Uterus (tissue), 2 donors: ENCODE measurements at regions not wholly inside any gene's neighbourhood (a gene's known extent, or its start where the extent isn't known, plus 50 kb on each side); places are given as distances from the start of the nearest gene placed in this dataset.

Experiments used
- CTCF ChIP-seq, 4 experiments: fragments of 200-600 bp in 2 of 4; fragments of 450-650 bp in 2 of 4; sonication (generic) in 2 of 4; IDR thresholded peaks; one replicate each; pipeline ENCODE4 v1.5.1; 2016 to 2019; ENCODE audit warnings: antibody characterized with exemption in 4 of 4, mild to moderate bottlenecking in 2 of 4, moderate library complexity in 1 of 4
- POLR2A ChIP-seq, 2 donors: fragments of 450-650 bp; IDR thresholded peaks; one replicate each; pipeline ENCODE4 v1.6.1; 2016; ENCODE audit warnings: antibody characterized with exemption in 2 of 2, mild to moderate bottlenecking in 1 of 2, moderate library complexity in 1 of 2

GRCh38 chr2:16612490-16612889 lies 53.1 kb downstream of the CYRIA start:
- TF ChIP-seq POLR2A (IDR thresholded peaks at IDR 0.05) (no peak), CTCF (IDR thresholded peaks at IDR 0.05) (no peak)
